ENCODE measurements at regions not wholly inside any gene's neighbourhood (a gene's known extent, or its start where the extent isn't known, plus 50 kb on each side); places are given as distances from the start of the nearest gene placed in this dataset.

- Histone ChIP-seq H3K36me3 (no peaks in the 10 kb centered on the region), H3K4me3 (ENCODE audit: low read depth, low read length) (no peak overlapping the region), H3K9me3 (ENCODE audit: severe bottlenecking) (no peaks in the 10 kb centered on the region), H3K27ac (no peak overlapping the region), H3K27me3 (ENCODE audit: insufficient read depth, low read depth, severe bottlenecking) (no peaks in the 10 kb centered on the region)
- DNase-seq = no peak
- TF ChIP-seq, protein P1, sequence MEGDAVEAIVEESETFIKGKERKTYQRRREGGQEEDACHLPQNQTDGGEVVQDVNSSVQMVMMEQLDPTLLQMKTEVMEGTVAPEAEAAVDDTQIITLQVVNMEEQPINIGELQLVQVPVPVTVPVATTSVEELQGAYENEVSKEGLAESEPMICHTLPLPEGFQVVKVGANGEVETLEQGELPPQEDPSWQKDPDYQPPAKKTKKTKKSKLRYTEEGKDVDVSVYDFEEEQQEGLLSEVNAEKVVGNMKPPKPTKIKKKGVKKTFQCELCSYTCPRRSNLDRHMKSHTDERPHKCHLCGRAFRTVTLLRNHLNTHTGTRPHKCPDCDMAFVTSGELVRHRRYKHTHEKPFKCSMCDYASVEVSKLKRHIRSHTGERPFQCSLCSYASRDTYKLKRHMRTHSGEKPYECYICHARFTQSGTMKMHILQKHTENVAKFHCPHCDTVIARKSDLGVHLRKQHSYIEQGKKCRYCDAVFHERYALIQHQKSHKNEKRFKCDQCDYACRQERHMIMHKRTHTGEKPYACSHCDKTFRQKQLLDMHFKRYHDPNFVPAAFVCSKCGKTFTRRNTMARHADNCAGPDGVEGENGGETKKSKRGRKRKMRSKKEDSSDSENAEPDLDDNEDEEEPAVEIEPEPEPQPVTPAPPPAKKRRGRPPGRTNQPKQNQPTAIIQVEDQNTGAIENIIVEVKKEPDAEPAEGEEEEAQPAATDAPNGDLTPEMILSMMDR (IDR thresholded peaks at IDR 0.05; ENCODE audit: low read depth, low read length) = no peak
Measured at GRCh38 chr10:120382360-120382759, 74.7 kb upstream of the PLPP4 start.

- Histone ChIP-seq H3K4me3 (ENCODE audit: low read depth, low read length) (no peak overlapping the region), H3K27ac (no peak overlapping the region), H3K27me3 (ENCODE audit: insufficient read depth, low read depth, severe bottlenecking) (no peaks in the 10 kb centered on the region), H3K9me3 (ENCODE audit: severe bottlenecking) (no peaks in the 10 kb centered on the region), H3K36me3 (no peaks in the 10 kb centered on the region)
- TF ChIP-seq, protein P1 (IDR thresholded peaks at IDR 0.05; ENCODE audit: low read depth, low read length) = no peak
- no peak for DNase-seq
Measured at GRCh38 chr10:120385992-120386391, 71.0 kb upstream of the PLPP4 start.

DNA sequence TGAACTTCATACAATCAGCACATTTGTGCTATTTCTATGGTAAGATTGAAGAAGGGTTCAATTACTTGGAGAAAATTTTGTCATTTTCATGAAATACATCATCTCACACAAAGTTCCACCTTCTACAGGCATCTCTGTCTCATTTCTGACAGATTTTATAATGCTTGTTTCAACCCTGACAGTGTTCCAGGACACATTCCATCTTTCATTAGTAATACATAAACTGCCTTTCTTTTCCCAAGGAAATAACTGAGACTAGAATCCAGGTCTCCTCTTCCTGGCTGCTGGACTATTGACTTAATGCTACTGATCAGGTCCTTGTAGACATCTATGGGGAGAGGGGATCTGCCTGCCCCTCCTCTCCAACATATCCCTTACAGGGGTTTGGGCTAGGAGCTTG lies 70.1 kb upstream of the PLPP4 start:
- no peak for DNase-seq
- no peaks in the 10 kb centered on the region for H3K9me3 ChIP-seq (ENCODE audit: severe bottlenecking)
- H3K36me3 ChIP-seq = no peaks in the 10 kb centered on the region
- TF ChIP-seq, protein P1 (IDR thresholded peaks at IDR 0.05; ENCODE audit: low read depth, low read length) = no peak
- no peak overlapping the region for H3K27ac ChIP-seq
- no peak overlapping the region for H3K4me3 ChIP-seq (ENCODE audit: low read depth, low read length)
- no peaks in the 10 kb centered on the region for H3K27me3 ChIP-seq (ENCODE audit: insufficient read depth, low read depth, severe bottlenecking)

- TF ChIP-seq, protein P1 (IDR thresholded peaks at IDR 0.05; ENCODE audit: low read depth, low read length) = no peak
- DNase-seq = no peak
- Histone ChIP-seq H3K9me3 (ENCODE audit: severe bottlenecking) (no peaks in the 10 kb centered on the region), H3K27me3 (ENCODE audit: insufficient read depth, low read depth, severe bottlenecking) (no peaks in the 10 kb centered on the region), H3K27ac (no peak overlapping the region), H3K36me3 (no peaks in the 10 kb centered on the region), H3K4me3 (ENCODE audit: low read depth, low read length) (no peak overlapping the region)
Measured at GRCh38 chr10:120387326-120387725, 69.7 kb upstream of the PLPP4 start.

- H3K4me3 ChIP-seq (ENCODE audit: low read depth, low read length) = no peak overlapping the region
- H3K9me3 ChIP-seq (ENCODE audit: severe bottlenecking) = no peaks in the 10 kb centered on the region
- no peak for DNase-seq
- no peak overlapping the region for H3K27ac ChIP-seq
- no peaks in the 10 kb centered on the region for H3K36me3 ChIP-seq
- TF ChIP-seq, protein P1 (IDR thresholded peaks at IDR 0.05; ENCODE audit: low read depth, low read length) = no peak
- no peaks in the 10 kb centered on the region for H3K27me3 ChIP-seq (ENCODE audit: insufficient read depth, low read depth, severe bottlenecking)
Measured at GRCh38 chr10:120392245-120392644, 64.8 kb upstream of the PLPP4 start.

DNA sequence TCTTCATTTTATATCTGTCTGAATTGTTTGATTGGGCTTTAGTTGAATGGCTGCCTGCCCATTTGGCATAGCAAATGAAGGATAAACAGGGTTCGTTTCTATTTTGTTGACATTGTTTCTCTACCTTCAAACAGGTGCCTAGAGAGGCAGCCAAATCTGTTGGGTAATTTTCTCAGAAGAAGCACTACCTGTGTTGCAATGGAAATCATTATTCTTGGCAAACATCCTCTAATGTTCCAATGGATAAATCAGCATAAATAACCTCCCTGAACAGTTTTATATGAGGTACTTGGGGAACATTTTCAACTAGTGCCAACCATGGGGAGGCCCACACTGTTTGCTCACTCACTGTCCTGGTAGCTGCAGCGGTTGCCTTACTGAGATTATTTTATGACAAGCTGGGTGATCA lies 64.4 kb upstream of the PLPP4 start:
- no peak overlapping the region for H3K27ac ChIP-seq
- no peaks in the 10 kb centered on the region for H3K9me3 ChIP-seq (ENCODE audit: severe bottlenecking)
- no peaks in the 10 kb centered on the region for H3K36me3 ChIP-seq
- H3K4me3 ChIP-seq (ENCODE audit: low read depth, low read length) = no peak overlapping the region
- no peaks in the 10 kb centered on the region for H3K27me3 ChIP-seq (ENCODE audit: insufficient read depth, low read depth, severe bottlenecking)
- TF ChIP-seq, protein P1 (IDR thresholded peaks at IDR 0.05; ENCODE audit: low read depth, low read length) = no peak
- DNase-seq = no peak

Measured in WERI-Rb-1 (cell line).